Neutrophil (primary cell): ENCODE measurements at regions not wholly inside any gene's neighbourhood (a gene's known extent, or its start where the extent isn't known, plus 50 kb on each side); places are given as distances from the start of the nearest gene placed in this dataset.

Experiments
- H3K27ac ChIP-seq: fragments of 200-600 bp; sonication (generic); 2 replicates; pipeline ENCODE4 v1.5.1; 2016; ENCODE audit warnings: mild to moderate bottlenecking, moderate library complexity
- H3K27me3 ChIP-seq: fragments of 200-600 bp; sonication (generic); 2 replicates; pipeline ENCODE4 v1.6.0; 2016; ENCODE audit warnings: mild to moderate bottlenecking
- H3K36me3 ChIP-seq: fragments of 200-600 bp; sonication (generic); 2 replicates; pipeline ENCODE4 v1.5.1; 2017
- H3K4me1 ChIP-seq, 2 experiments: fragments of 200-600 bp in 1 of 2; sonication (generic) in 1 of 2; 1 replicate in 1 of 2; 2 replicates in 1 of 2; pipeline versions ENCODE4 v1.5.1 to v1.6.1; 2013 to 2016; ENCODE audit warnings: low read depth in 1 of 2, low read length in 1 of 2, mild to moderate bottlenecking in 1 of 2, moderate library complexity in 1 of 2; ENCODE audit not compliant: control insufficient read depth in 1 of 2, insufficient read depth in 1 of 2
- H3K4me3 ChIP-seq, 2 experiments: fragments of 200-600 bp in 1 of 2; sonication (generic) in 1 of 2; 1 replicate in 1 of 2; 2 replicates in 1 of 2; pipeline ENCODE4 v1.5.1; 2013 to 2016; ENCODE audit warnings: low read depth in 1 of 2, low read length in 1 of 2, mild to moderate bottlenecking in 1 of 2, moderate library complexity in 1 of 2
- H3K9me3 ChIP-seq: fragments of 200-600 bp; sonication (generic); 2 replicates; pipeline ENCODE4 v1.5.1; 2016
- CTCF ChIP-seq: fragments of 200-600 bp; sonication (generic); IDR thresholded peaks from 2 replicates; pipeline ENCODE4 v1.5.1; 2016; ENCODE audit warnings: antibody characterized with exemption

DNA sequence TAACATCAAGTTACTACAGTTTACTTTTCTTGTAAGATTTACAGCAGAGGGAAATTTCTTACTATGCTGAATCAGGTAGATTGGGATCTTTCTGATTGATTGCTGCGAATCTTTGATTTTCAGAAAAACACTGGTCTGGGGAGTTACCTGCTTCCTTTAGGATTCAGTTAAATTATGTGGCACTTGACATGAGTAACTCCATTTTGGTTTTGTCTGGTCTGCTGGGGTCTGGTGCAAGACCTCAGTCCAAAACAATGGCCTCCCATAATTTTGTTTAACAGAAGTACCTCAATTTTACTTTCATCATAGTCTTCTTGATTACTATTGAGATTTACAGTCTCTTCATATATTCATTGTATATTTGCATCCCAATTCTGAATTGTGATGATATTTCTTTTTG is 775.5 kb downstream of the TRIB2 start:
- H3K36me3 ChIP-seq: no peaks in the 10 kb centered on the region
- no peak overlapping the region for H3K27ac ChIP-seq
- TF ChIP-seq CTCF: no peak
- H3K4me3 ChIP-seq: no peak overlapping the region
- H3K4me1 ChIP-seq: no peaks in the 10 kb centered on the region
- no peaks in the 10 kb centered on the region for H3K9me3 ChIP-seq
- H3K27me3 ChIP-seq: no peaks in the 10 kb centered on the region

- no peak overlapping the region for H3K4me3 ChIP-seq
- no peaks in the 10 kb centered on the region for H3K27me3 ChIP-seq
These were observed 778.3 kb downstream of the TRIB2 start for GRCh38 chr2:13495051-13495450.

GRCh38 chr2:13504808-13505207 is 788.1 kb downstream of the TRIB2 start:
- no peaks in the 10 kb centered on the region for H3K36me3 ChIP-seq
- no peak overlapping the region for H3K4me3 ChIP-seq
- no peak overlapping the region for H3K27ac ChIP-seq
- no peaks in the 10 kb centered on the region for H3K9me3 ChIP-seq
- no peak for TF ChIP-seq CTCF
- H3K4me1 ChIP-seq: no peaks in the 10 kb centered on the region
- H3K27me3 ChIP-seq: no peaks in the 10 kb centered on the region

More at GRCh38 chr2:13495051-13495450, 778.3 kb downstream of the TRIB2 start:
- Histone ChIP-seq H3K4me1 (no peaks in the 10 kb centered on the region), H3K36me3 (no peaks in the 10 kb centered on the region), H3K27ac (no peak overlapping the region), H3K9me3 (no peaks in the 10 kb centered on the region)
- TF ChIP-seq CTCF: no peak

GRCh38 chr2:13508671-13509070 is 791.9 kb downstream of the TRIB2 start:
- Histone ChIP-seq H3K4me3 (no peak overlapping the region), H3K9me3 (no peaks in the 10 kb centered on the region), H3K36me3 (no peaks in the 10 kb centered on the region), H3K27ac (no peak overlapping the region), H3K4me1 (no peaks in the 10 kb centered on the region), H3K27me3 (no peaks in the 10 kb centered on the region)
- TF ChIP-seq CTCF: no peak

DNA sequence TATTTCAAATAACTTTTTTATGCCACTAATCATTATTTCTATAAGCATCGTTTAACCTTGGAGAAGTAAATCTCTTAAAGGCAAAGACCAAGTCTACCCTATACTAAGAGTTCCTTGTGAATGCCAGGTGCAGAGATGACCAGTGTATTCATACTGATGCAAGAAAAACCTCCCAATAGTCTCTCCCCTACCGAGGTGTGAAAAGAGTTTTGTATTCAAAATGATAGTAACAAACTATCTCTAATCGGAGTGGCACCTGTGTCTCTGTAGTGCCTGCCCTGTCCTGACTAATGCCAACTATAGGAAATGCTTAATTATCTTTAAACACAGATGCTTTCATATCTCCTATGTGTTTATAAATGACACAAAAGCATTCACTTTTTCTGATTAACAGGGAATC is 798.5 kb downstream of the TRIB2 start:
- no peak for TF ChIP-seq CTCF
- no peaks in the 10 kb centered on the region for H3K36me3 ChIP-seq
- no peaks in the 10 kb centered on the region for H3K9me3 ChIP-seq
- H3K4me3 ChIP-seq: no peak overlapping the region
- H3K27me3 ChIP-seq: no peaks in the 10 kb centered on the region
- no peak overlapping the region for H3K27ac ChIP-seq
- no peaks in the 10 kb centered on the region for H3K4me1 ChIP-seq

DNA sequence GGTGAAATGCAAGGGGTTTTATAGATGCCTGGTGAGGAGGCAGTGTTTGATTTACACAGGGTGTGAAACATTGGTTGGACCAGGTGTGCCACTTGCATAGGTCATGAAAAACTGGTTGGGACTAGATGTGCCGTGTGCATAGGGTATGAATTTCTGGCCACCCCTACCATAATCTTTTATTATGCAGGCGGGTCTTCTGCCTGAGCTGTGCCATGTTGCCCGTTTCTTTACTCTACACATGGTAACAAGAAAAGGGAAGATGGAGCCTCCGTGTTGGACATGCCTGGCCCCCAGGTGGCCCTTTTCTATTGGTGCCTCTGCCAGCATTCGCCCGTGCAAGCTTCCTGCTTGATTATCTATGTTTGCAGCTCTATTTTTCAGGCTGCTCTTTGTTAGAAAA is 805.4 kb downstream of the TRIB2 start:
- Histone ChIP-seq H3K36me3 (no peaks in the 10 kb centered on the region), H3K4me1 (no peaks in the 10 kb centered on the region), H3K4me3 (no peak overlapping the region), H3K27me3 (no peaks in the 10 kb centered on the region), H3K9me3 (no peaks in the 10 kb centered on the region), H3K27ac (no peak overlapping the region)
- no peak for TF ChIP-seq CTCF
